H1 (cell line): ENCODE measurements at regions not wholly inside any gene's neighbourhood (a gene's known extent, or its start where the extent isn't known, plus 50 kb on each side); places are given as distances from the start of the nearest gene placed in this dataset.

Experiments
- PHF8 ChIP-seq: fragments of 200-600 bp; sonication (generic); conservative IDR thresholded peaks from 2 replicates; pipeline ENCODE4 v1.7.1; 2012; ENCODE audit warnings: low read depth, mild to moderate bottlenecking, inconsistent platforms, low read length, moderate library complexity
- POLR2AphosphoS5 ChIP-seq: IDR thresholded peaks from 2 replicates; pipeline ENCODE4 v1.6.1; 2011; ENCODE audit warnings: low read depth, low read length
- TF ChIP-seq, protein P1 (sequence below): IDR thresholded peaks from 2 replicates; pipeline ENCODE4 v1.6.1; 2011; ENCODE audit warnings: low read length, improper control_type of control experiment

DNA sequence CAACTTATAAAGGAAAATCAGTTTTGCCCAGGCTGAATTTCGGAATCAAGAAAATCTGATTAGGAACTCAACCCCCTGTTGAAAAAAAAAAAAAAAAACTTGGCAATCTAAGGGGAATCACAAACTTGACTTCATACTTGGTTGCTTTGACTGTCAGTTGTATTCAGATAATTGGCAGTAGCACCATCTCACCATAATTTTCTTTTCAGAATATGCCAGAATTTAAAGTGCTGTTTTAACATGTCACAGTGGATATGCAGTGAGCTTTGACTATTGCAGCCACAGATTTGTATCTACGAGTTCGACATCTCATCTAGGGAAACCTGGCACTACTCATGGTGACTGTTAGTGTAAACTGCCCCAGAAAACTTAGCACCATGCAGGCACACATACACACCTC lies 761.4 kb upstream of the KLHL29 start:
- TF ChIP-seq POLR2AphosphoS5 (no peak), PHF8 (no peak)
- TF ChIP-seq, protein P1, sequence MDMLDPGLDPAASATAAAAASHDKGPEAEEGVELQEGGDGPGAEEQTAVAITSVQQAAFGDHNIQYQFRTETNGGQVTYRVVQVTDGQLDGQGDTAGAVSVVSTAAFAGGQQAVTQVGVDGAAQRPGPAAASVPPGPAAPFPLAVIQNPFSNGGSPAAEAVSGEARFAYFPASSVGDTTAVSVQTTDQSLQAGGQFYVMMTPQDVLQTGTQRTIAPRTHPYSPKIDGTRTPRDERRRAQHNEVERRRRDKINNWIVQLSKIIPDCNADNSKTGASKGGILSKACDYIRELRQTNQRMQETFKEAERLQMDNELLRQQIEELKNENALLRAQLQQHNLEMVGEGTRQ = no peak
